IMR-90 (cell line): ENCODE measurements at regions not wholly inside any gene's neighbourhood (a gene's known extent, or its start where the extent isn't known, plus 50 kb on each side); places are given as distances from the start of the nearest gene placed in this dataset.

Source experiments
- BHLHE40 ChIP-seq: fragments of 150-350 bp; IDR thresholded peaks from 2 replicates; pipeline ENCODE4 v1.6.1; 2016; ENCODE audit warnings: mild to moderate bottlenecking, low read depth, low read length
- CEBPB ChIP-seq: IDR thresholded peaks from 2 replicates; pipeline ENCODE4 v1.6.1; 2012; ENCODE audit warnings: low read depth, low read length, improper control_type of control experiment
- CTCF ChIP-seq: conservative IDR thresholded peaks from 2 replicates; pipeline ENCODE4 v1.5.1; 2012; ENCODE audit warnings: mild to moderate bottlenecking, low read depth, low read length, improper control_type of control experiment
- ELK1 ChIP-seq: fragments of 150-350 bp; IDR thresholded peaks from 2 replicates; pipeline ENCODE4 v1.6.1; 2016; ENCODE audit warnings: low read depth, mild to moderate bottlenecking, low read length, moderate library complexity, borderline replicate concordance
- MXI1 ChIP-seq: IDR thresholded peaks from 2 replicates; pipeline ENCODE4 v1.6.1; 2012; ENCODE audit warnings: low read depth, mild to moderate bottlenecking, low read length, moderate library complexity, borderline replicate concordance
- POLR2A ChIP-seq: IDR thresholded peaks from 2 replicates; pipeline ENCODE4 v1.6.1; 2012; ENCODE audit warnings: mild to moderate bottlenecking, low read depth, low read length
- RAD21 ChIP-seq: IDR thresholded peaks from 2 replicates; pipeline ENCODE4 v1.6.1; 2012; ENCODE audit warnings: low read length, improper control_type of control experiment
- RCOR1 ChIP-seq: IDR thresholded peaks from 2 replicates; pipeline ENCODE4 v1.6.1; 2012; ENCODE audit warnings: mild to moderate bottlenecking, low read length, improper control_type of control experiment; ENCODE audit not compliant: insufficient replicate concordance
- SMC3 ChIP-seq: fragments of 150-350 bp; IDR thresholded peaks from 2 replicates; pipeline ENCODE4 v1.6.1; 2016; ENCODE audit warnings: low read depth, mild to moderate bottlenecking, antibody characterized with exemption, low read length, moderate library complexity

- TF ChIP-seq BHLHE40 (no peak), CTCF (no peak), RAD21 (no peak), POLR2A (no peak), MXI1 (no peak), RCOR1 (no peak), ELK1 (no peak), CEBPB (no peak), SMC3 (no peak)
Observed at GRCh38 chr2:37774976-37775907, 103.8 kb upstream of the CDC42EP3 start.
